Stomach (tissue), 8 donors: ENCODE measurements at regions not wholly inside any gene's neighbourhood (a gene's known extent, or its start where the extent isn't known, plus 50 kb on each side); places are given as distances from the start of the nearest gene placed in this dataset.

Experiments used
- DNase-seq, 2 donors: peaks; one replicate each; pipeline versions ENCODE4 v3.0.0 to v3.0.0-alpha.2; 2013 to 2019
- H3K27ac ChIP-seq, 5 donors: fragments of 200-600 bp in 4 of 5; sonication (generic) in 4 of 5; one replicate each; pipeline ENCODE4 v1.5.1; 2013 to 2019; ENCODE audit warnings: mild to moderate bottlenecking in 1 of 5, moderate library complexity in 1 of 5
- H3K27me3 ChIP-seq, 3 donors: fragments of 200-600 bp; sonication (generic); one replicate each; pipeline ENCODE4 v1.5.1; 2017 to 2019; ENCODE audit warnings: mixed run types in 1 of 3
- H3K36me3 ChIP-seq, 4 donors: fragments of 200-600 bp; sonication (generic); 1 replicate in 3 of 4; 2 replicates in 1 of 4; pipeline ENCODE4 v1.5.1; 2016 to 2019
- H3K4me1 ChIP-seq, 4 donors: fragments of 200-600 bp; sonication (generic); one replicate each; pipeline ENCODE4 v1.5.1; 2016 to 2019
- H3K4me3 ChIP-seq, 4 donors: fragments of 200-600 bp; sonication (generic) in 3 of 4; one replicate each; pipeline ENCODE4 v1.5.1; 2016 to 2019; ENCODE audit warnings: mild to moderate bottlenecking in 1 of 4
- H3K9me3 ChIP-seq, 4 donors: fragments of 200-600 bp; sonication (generic); one replicate each; pipeline ENCODE4 v1.5.1; 2016 to 2019
- CTCF ChIP-seq, 7 experiments: fragments of 450-650 bp in 4 of 7; fragments of 200-600 bp in 3 of 7; sonication (generic) in 3 of 7; IDR thresholded peaks; one replicate each; pipeline ENCODE4 v1.5.1; 2016 to 2019; ENCODE audit warnings: antibody characterized with exemption in 7 of 7, control low read depth in 2 of 7, mild to moderate bottlenecking in 1 of 7
- EP300 ChIP-seq: sonication (generic); formaldehyde crosslinking; IDR thresholded peaks from one replicate; pipeline ENCODE4 v1.6.1; 2017; ENCODE audit warnings: antibody characterized with exemption
- POLR2A ChIP-seq, 4 donors: fragments of 450-650 bp; IDR thresholded peaks; one replicate each; pipeline ENCODE4 v1.6.1; 2016; ENCODE audit warnings: antibody characterized with exemption in 4 of 4, control low read depth in 2 of 4, mild to moderate bottlenecking in 1 of 4, moderate library complexity in 1 of 4
- POLR2AphosphoS5 ChIP-seq, 3 donors: sonication (generic); formaldehyde crosslinking; IDR thresholded peaks; one replicate each; pipeline ENCODE4 v1.6.1; 2016; ENCODE audit warnings: antibody characterized with exemption in 3 of 3
- WGBS, 5 donors: extraction: QIAGEN DNeasy Blood & Tissue Kit in 3 of 5; methylation state at CpG; one replicate each; pipeline versions ENCODE4 v1.1.5 to v1.1.7; 2013 to 2018; 5-methylcytosine and 5-hydroxymethylcytosine counted together
- intact Hi-C: fragments of 100-400 bp; cut with DNase I; formaldehyde crosslinking; loops from one replicate; pipeline ENCODE4 v1.15.1; 2023; ENCODE audit warnings: low total_unique reads
- donor health status: healthy with polysubstance abuse.
- donor health status: Bipolar disorder and iron deficiency.
- donor health status: healthy.

GRCh38 chr14:25955772-25956171, 642.1 kb downstream of the NOVA1 start:
- TF ChIP-seq CTCF (IDR thresholded peaks at IDR 0.05) (no peak), POLR2A (IDR thresholded peaks at IDR 0.05) (no peak), EP300 (no peak), POLR2AphosphoS5 (IDR thresholded peaks at IDR 0.05) (no peak)
- Histone ChIP-seq H3K9me3 (peaks cover 0 to 6% (median 2%) of the 10 kb centered on the region in 4 donors), H3K4me3 (no peak overlapping the region), H3K27ac (no peak overlapping the region), H3K36me3 (no peaks in the 10 kb centered on the region), H3K27me3 (no peaks in the 10 kb centered on the region), H3K4me1 (no peaks in the 10 kb centered on the region)
- 82 to 86% (median 83%) methylated on average over 3 of the region's 3 CpGs for WGBS, 5 donors
- intact Hi-C loops: no loop called here
- DNase-seq: no peak

- no peaks in the 10 kb centered on the region for H3K4me1 ChIP-seq
- 35 to 68% (median 67%) methylated on average over 5 of the region's 5 CpGs for WGBS, 5 donors
- peak in 1 of 2 donors; percentile 63 for DNase-seq
- intact Hi-C loops: no loop called here
- H3K36me3 ChIP-seq: no peaks in the 10 kb centered on the region
- H3K4me3 ChIP-seq: no peak overlapping the region
- H3K27ac ChIP-seq: peak overlapping the region in 2 of 5 donors; percentile 2 to 3
- H3K9me3 ChIP-seq: peaks cover 0 to 6% (median 2%) of the 10 kb centered on the region in 4 donors
- no peaks in the 10 kb centered on the region for H3K27me3 ChIP-seq
- TF ChIP-seq POLR2AphosphoS5 (IDR thresholded peaks at IDR 0.05) (no peak), CTCF (IDR thresholded peaks at IDR 0.05) (no peak), EP300 (no peak), POLR2A (IDR thresholded peaks at IDR 0.05) (no peak)
Measured at GRCh38 chr14:25953532-25954139, 644.2 kb downstream of the NOVA1 start.

GRCh38 chr14:25945746-25946145, 652.1 kb downstream of the NOVA1 start:
- H3K9me3 ChIP-seq: no peaks in the 10 kb centered on the region
- DNase-seq: no peak
- intact Hi-C loops: no loop called here
- TF ChIP-seq EP300 (no peak), CTCF (IDR thresholded peaks at IDR 0.05) (no peak), POLR2A (IDR thresholded peaks at IDR 0.05) (no peak)
- no peaks in the 10 kb centered on the region for H3K4me1 ChIP-seq
- H3K27me3 ChIP-seq: no peaks in the 10 kb centered on the region
- no peak overlapping the region for H3K27ac ChIP-seq
- H3K36me3 ChIP-seq: no peaks in the 10 kb centered on the region
- 48 to 75% (median 64%) methylated on average over 1 of the region's 1 CpG for WGBS, 5 donors
- H3K4me3 ChIP-seq: no peak overlapping the region

GRCh38 chr14:25944020-25944419, 653.8 kb downstream of the NOVA1 start:
- H3K4me1 ChIP-seq: no peaks in the 10 kb centered on the region
- WGBS, 5 donors: 65 to 80% (median 66%) methylated on average over 4 of the region's 4 CpGs
- no peaks in the 10 kb centered on the region for H3K9me3 ChIP-seq
- H3K27ac ChIP-seq: no peak overlapping the region
- intact Hi-C loops: no loop called here
- DNase-seq: no peak
- H3K27me3 ChIP-seq: no peaks in the 10 kb centered on the region
- TF ChIP-seq POLR2AphosphoS5 (IDR thresholded peaks at IDR 0.05) (no peak), EP300 (no peak), CTCF (IDR thresholded peaks at IDR 0.05) (no peak), POLR2A (IDR thresholded peaks at IDR 0.05) (no peak)
- H3K4me3 ChIP-seq: no peak overlapping the region
- H3K36me3 ChIP-seq: no peaks in the 10 kb centered on the region
